MM.1S (cell line): ENCODE measurements at regions not wholly inside any gene's neighbourhood (a gene's known extent, or its start where the extent isn't known, plus 50 kb on each side); places are given as distances from the start of the nearest gene placed in this dataset.

Experiments
- DNase-seq: peaks from one replicate; pipeline ENCODE4 v3.0.0-alpha.2; 2015
- H2AFZ ChIP-seq: fragments of 300-600 bp; sonication (generic); 2 replicates; pipeline ENCODE4 v1.6.0; 2016; ENCODE audit warnings: antibody characterized with exemption, low read length
- H3F3A ChIP-seq: fragments of 300-600 bp; sonication (generic); 2 replicates; pipeline ENCODE4 v1.6.1; 2016; ENCODE audit warnings: mild to moderate bottlenecking, antibody characterized with exemption, low read length, moderate library complexity, mixed read lengths; ENCODE audit not compliant: insufficient read depth
- H3K27ac ChIP-seq: fragments of 300-600 bp; sonication (generic); 2 replicates; pipeline ENCODE4 v1.5.1; 2016; ENCODE audit warnings: mild to moderate bottlenecking, low read length
- H3K27me3 ChIP-seq: fragments of 300-600 bp; sonication (generic); replicated peaks from 2 replicates; pipeline ENCODE4 v1.6.0; 2016; ENCODE audit warnings: low read length; ENCODE audit not compliant: insufficient read depth
- H3K36me3 ChIP-seq: fragments of 300-600 bp; sonication (generic); replicated peaks from 2 replicates; pipeline ENCODE4 v1.6.1; 2016; ENCODE audit warnings: mild to moderate bottlenecking, low read length, mixed read lengths; ENCODE audit not compliant: insufficient read depth
- H3K4me1 ChIP-seq: fragments of 300-600 bp; sonication (generic); 2 replicates; pipeline ENCODE4 v1.6.1; 2016; ENCODE audit warnings: low read length, mixed read lengths
- H3K4me2 ChIP-seq: fragments of 300-600 bp; sonication (generic); 2 replicates; pipeline ENCODE4 v1.6.0; 2016; ENCODE audit warnings: low read depth, low read length
- H3K4me3 ChIP-seq: fragments of 300-600 bp; sonication (generic); 2 replicates; pipeline ENCODE4 v1.5.1; 2016; ENCODE audit warnings: low read length, mixed read lengths
- H3K79me2 ChIP-seq: fragments of 300-600 bp; sonication (generic); 2 replicates; pipeline ENCODE4 v1.6.1; 2016; ENCODE audit warnings: mixed run types, low read length, mixed read lengths
- H3K9ac ChIP-seq: fragments of 300-600 bp; sonication (generic); 2 replicates; pipeline ENCODE4 v1.6.1; 2016; ENCODE audit warnings: low read length, mixed read lengths
- H3K9me2 ChIP-seq: fragments of 300-600 bp; sonication (generic); replicated peaks from 2 replicates; pipeline ENCODE4 v1.6.1; 2016; ENCODE audit warnings: mild to moderate bottlenecking, low read length, mixed read lengths; ENCODE audit not compliant: insufficient read depth
- H3K9me3 ChIP-seq: fragments of 300-600 bp; sonication (generic); replicated peaks from 2 replicates; pipeline ENCODE4 v1.6.1; 2016; ENCODE audit warnings: mild to moderate bottlenecking, low read length, mixed read lengths; ENCODE audit not compliant: insufficient read depth
- H4K20me1 ChIP-seq: fragments of 300-600 bp; sonication (generic); 2 replicates; pipeline ENCODE4 v1.6.1; 2016; ENCODE audit warnings: mild to moderate bottlenecking, low read length, moderate library complexity, mixed read lengths; ENCODE audit not compliant: insufficient read depth
- CTCF ChIP-seq: fragments of 300-600 bp; sonication (generic); IDR thresholded peaks from 2 replicates; pipeline ENCODE4 v1.5.1; 2016; ENCODE audit warnings: antibody characterized with exemption, low read length, mixed read lengths
- EZH2 ChIP-seq: fragments of 300-600 bp; sonication (generic); optimal IDR thresholded peaks from 2 replicates; pipeline ENCODE3; 2017; ENCODE audit warnings: low read depth, mild to moderate bottlenecking, antibody characterized with exemption, low read length, mixed read lengths
- EZH2phosphoT487 ChIP-seq: fragments of 300-600 bp; sonication (generic); IDR thresholded peaks from 2 replicates; pipeline ENCODE4 v1.6.1; 2018; ENCODE audit warnings: antibody characterized with exemption, low read length

- no peak overlapping the region for H3K4me2 ChIP-seq
- H3K9me2 ChIP-seq: no peaks in the 10 kb centered on the region
- H3K9ac ChIP-seq: no peak overlapping the region
- H2AFZ ChIP-seq: no peak overlapping the region
- H3K4me1 ChIP-seq: no peaks in the 10 kb centered on the region
- no peaks in the 10 kb centered on the region for H4K20me1 ChIP-seq
- DNase-seq: no peak
- no peak overlapping the region for H3K27ac ChIP-seq
- no peaks in the 10 kb centered on the region for H3K27me3 ChIP-seq
- H3K36me3 ChIP-seq: no peaks in the 10 kb centered on the region
- H3F3A ChIP-seq: no peaks in the 10 kb centered on the region
- H3K9me3 ChIP-seq: no peaks in the 10 kb centered on the region
- TF ChIP-seq EZH2 (no peak), EZH2phosphoT487 (no peak), CTCF (no peak)
- no peaks in the 10 kb centered on the region for H3K79me2 ChIP-seq
- H3K4me3 ChIP-seq: no peak overlapping the region
These were observed 501.5 kb upstream of the TBX3 start for GRCh38 chr12:115185506-115185905.

- no peak overlapping the region for H2AFZ ChIP-seq
- H3K79me2 ChIP-seq: no peaks in the 10 kb centered on the region
- H3K27me3 ChIP-seq: no peaks in the 10 kb centered on the region
- DNase-seq: no peak
- no peaks in the 10 kb centered on the region for H4K20me1 ChIP-seq
- no peak overlapping the region for H3K9ac ChIP-seq
- no peak for TF ChIP-seq EZH2
- no peak for TF ChIP-seq CTCF
- TF ChIP-seq EZH2phosphoT487: no peak
- no peak overlapping the region for H3K27ac ChIP-seq
- H3F3A ChIP-seq: no peaks in the 10 kb centered on the region
- no peak overlapping the region for H3K4me2 ChIP-seq
- H3K9me2 ChIP-seq: no peaks in the 10 kb centered on the region
- no peaks in the 10 kb centered on the region for H3K4me1 ChIP-seq
- H3K36me3 ChIP-seq: no peaks in the 10 kb centered on the region
- no peaks in the 10 kb centered on the region for H3K9me3 ChIP-seq
- H3K4me3 ChIP-seq: no peak overlapping the region
These were observed 499.8 kb upstream of the TBX3 start for GRCh38 chr12:115183752-115184151.

GRCh38 chr12:115177899-115178298, 493.9 kb upstream of the TBX3 start:
- Histone ChIP-seq H3K27me3 (no peaks in the 10 kb centered on the region), H3K36me3 (no peaks in the 10 kb centered on the region), H3K9ac (no peak overlapping the region), H4K20me1 (no peaks in the 10 kb centered on the region), H2AFZ (no peak overlapping the region), H3K9me2 (no peaks in the 10 kb centered on the region), H3K9me3 (no peaks in the 10 kb centered on the region), H3K4me2 (no peak overlapping the region), H3K27ac (no peak overlapping the region), H3F3A (no peaks in the 10 kb centered on the region), H3K79me2 (no peaks in the 10 kb centered on the region), H3K4me3 (no peak overlapping the region), H3K4me1 (no peaks in the 10 kb centered on the region)
- DNase-seq: no peak
- TF ChIP-seq CTCF (no peak), EZH2 (no peak), EZH2phosphoT487 (no peak)
